GM12878 (cell line): ENCODE measurements at regions not wholly inside any gene's neighbourhood (a gene's known extent, or its start where the extent isn't known, plus 50 kb on each side); places are given as distances from the start of the nearest gene placed in this dataset.

ENCODE experiments used
- ATF2 ChIP-seq: IDR thresholded peaks from 2 replicates; pipeline ENCODE4 v1.6.1; 2012; ENCODE audit warnings: low read length, inconsistent platforms
- CTCF ChIP-seq, 3 experiments: IDR thresholded peaks in 2 of 3; conservative IDR thresholded peaks in 1 of 3; 2 replicates each; pipeline ENCODE4 v1.5.1; 2011; ENCODE audit warnings: low read depth in 3 of 3, low read length in 3 of 3, mild to moderate bottlenecking in 3 of 3, control low read depth in 2 of 3, moderate library complexity in 2 of 3, inconsistent platforms in 1 of 3, mixed read lengths in 1 of 3; ENCODE audit not compliant: control insufficient read depth in 2 of 3, insufficient read depth in 1 of 3; ENCODE audit errors: extremely low read depth in 1 of 3
- DPF2 ChIP-seq: fragments of 450-650 bp; IDR thresholded peaks from 2 replicates; pipeline ENCODE4 v1.6.1; 2017; ENCODE audit warnings: mild to moderate bottlenecking
- E2F4 ChIP-seq: IDR thresholded peaks from 2 replicates; pipeline ENCODE4 v1.6.1; 2012; ENCODE audit warnings: low read depth, low read length, improper control_type of control experiment
- EZH2 ChIP-seq: IDR thresholded peaks from 2 replicates; pipeline ENCODE4 v1.6.1; 2012; ENCODE audit warnings: low read depth, mild to moderate bottlenecking, control low read depth, inconsistent platforms, low read length, borderline replicate concordance; ENCODE audit not compliant: control insufficient read depth
- PKNOX1 ChIP-seq: fragments of 450-650 bp; IDR thresholded peaks from 2 replicates; pipeline ENCODE4 v1.6.1; 2016; ENCODE audit warnings: mild to moderate bottlenecking
- RAD21 ChIP-seq: IDR thresholded peaks from 2 replicates; pipeline ENCODE4 v1.6.1; 2011; ENCODE audit warnings: mild to moderate bottlenecking, low read depth, low read length, moderate library complexity; ENCODE audit not compliant: insufficient read depth
- RB1 ChIP-seq: fragments of 450-650 bp; formaldehyde crosslinking; IDR thresholded peaks from 2 replicates; pipeline ENCODE4 v1.6.1; 2017; ENCODE audit warnings: mild to moderate bottlenecking, borderline replicate concordance
- RBBP5 ChIP-seq: fragments of 200-600 bp; sonication (generic); conservative IDR thresholded peaks from 2 replicates; pipeline ENCODE4 v1.6.1; 2016
- RFX5 ChIP-seq: IDR thresholded peaks from 2 replicates; pipeline ENCODE4 v1.6.1; 2011; ENCODE audit warnings: low read depth, low read length, improper control_type of control experiment
- USF2 ChIP-seq: IDR thresholded peaks from 2 replicates; pipeline ENCODE4 v1.6.1; 2011; ENCODE audit warnings: low read depth, low read length, improper control_type of control experiment, borderline replicate concordance
- ZNF592 ChIP-seq: fragments of 450-650 bp; IDR thresholded peaks from 2 replicates; pipeline ENCODE4 v1.6.1; 2017; ENCODE audit warnings: mild to moderate bottlenecking, moderate library complexity

- TF ChIP-seq ATF2: no peak
- no peak for TF ChIP-seq CTCF (IDR thresholded peaks at IDR 0.05 in 2 of 3, conservative IDR thresholded peaks at IDR 0.05 in 1 of 3; ENCODE audit: control insufficient read depth in 2 of 3, extremely low read depth in 1 of 3, insufficient read depth in 1 of 3, low read depth in 3 of 3, low read length in 3 of 3)
- TF ChIP-seq RBBP5: no peak
- TF ChIP-seq ZNF592: no peak
- TF ChIP-seq EZH2: no peak
- no peak for TF ChIP-seq RFX5
- no peak for TF ChIP-seq USF2
- no peak for TF ChIP-seq E2F4
- TF ChIP-seq PKNOX1: no peak
- no peak for TF ChIP-seq RAD21
- TF ChIP-seq DPF2: no peak
- TF ChIP-seq RB1: no peak
Observed at GRCh38 chr13:107413005-107413404, 802.3 kb downstream of the LIG4 start.
